DMS79 (cell line): ENCODE measurements at regions not wholly inside any gene's neighbourhood (a gene's known extent, or its start where the extent isn't known, plus 50 kb on each side); places are given as distances from the start of the nearest gene placed in this dataset.
A peak's percentile ranks its signal among the peaks of the same experiment; 100 is the strongest.
"Not testable (repeated sequence)": the region's sequence is repeated elsewhere in the genome, so short reads cannot be mapped to it uniquely, and the experiment has no call there.

Experiments used
- DNase-seq: peaks from one replicate; lab custom pipeline; 2025; lab: John Stamatoyannopoulos, UW

GRCh38 chr14:30159374-30159773 is 231.7 kb upstream of the PRKD1 start:
- DNase-seq, result no peak

GRCh38 chr14:30160608-30161007 is 233.0 kb upstream of the PRKD1 start:
- DNase-seq, result no peak

GRCh38 chr14:30162066-30162465 is 234.4 kb upstream of the PRKD1 start:
- no peak for DNase-seq

DNA sequence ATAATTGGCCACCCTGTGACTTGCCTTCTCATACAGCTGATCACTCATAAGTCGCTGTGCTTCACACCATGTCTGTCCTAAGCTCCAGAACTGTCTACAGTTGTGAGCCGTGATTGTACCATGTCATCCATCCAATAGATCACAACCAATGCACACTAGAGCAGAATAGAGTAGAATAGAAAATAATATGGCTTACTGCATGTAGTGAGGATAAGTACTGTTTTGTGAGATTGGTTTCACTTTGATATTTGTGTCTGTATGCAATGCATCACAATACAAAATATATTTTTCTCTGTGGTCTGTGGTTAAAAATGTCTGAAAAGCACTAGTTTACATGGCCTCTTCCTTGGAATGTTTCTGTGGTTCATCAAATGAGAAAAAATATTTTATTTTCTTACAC is 237.6 kb upstream of the PRKD1 start:
- DNase-seq, result no peak

DNA sequence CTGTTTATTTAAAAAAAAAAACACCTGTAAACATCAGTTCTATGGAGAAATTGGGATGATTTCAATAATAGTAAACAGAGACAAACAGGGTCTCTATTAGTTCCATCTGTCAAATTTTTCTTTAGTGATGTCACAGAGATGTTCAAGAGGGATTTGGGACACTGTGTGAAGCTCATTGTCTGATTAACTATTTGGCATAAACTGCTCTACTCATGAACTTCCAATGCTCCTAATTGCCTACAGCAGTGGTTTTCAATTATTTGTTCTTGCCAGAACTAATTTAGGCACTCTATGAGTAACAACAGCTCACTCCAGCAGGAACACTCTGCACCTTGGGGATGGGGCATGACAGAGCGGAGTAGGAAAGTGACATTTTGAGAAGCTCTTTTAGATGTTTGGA is 250.1 kb upstream of the PRKD1 start:
- no peak for DNase-seq

DNA sequence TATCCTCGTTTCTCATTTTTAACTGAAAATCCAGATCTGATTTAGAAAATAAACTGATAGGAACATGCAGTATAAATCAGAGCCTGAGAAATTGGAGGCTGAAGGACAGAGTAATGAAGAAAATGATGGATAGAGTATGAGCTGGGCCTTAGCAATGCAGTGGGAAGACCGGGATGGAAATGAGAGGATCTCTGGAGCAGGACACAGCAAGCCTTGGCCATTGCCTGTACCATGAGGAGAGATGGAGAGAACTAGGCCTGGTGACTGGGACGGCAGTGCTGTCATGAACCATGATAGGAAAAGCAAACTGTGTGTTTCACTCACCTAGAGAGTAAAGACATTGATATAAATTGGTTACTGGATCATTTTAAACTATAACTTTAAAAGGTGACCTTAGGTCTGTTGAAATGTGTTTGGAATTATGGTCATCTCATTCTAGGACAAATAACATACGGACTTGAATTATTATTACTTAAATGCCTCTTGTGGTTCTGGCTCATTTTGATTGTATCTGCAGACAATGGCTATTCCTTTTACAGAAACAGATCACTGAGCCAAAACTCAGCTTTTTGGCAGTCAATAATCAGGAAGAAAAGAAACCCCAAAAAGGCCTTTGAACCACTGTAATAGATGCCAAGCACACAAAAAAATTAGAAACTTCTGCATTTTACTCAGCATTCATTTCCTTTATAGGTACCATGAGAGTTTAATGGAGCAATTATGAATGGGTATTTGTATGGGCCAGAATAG is 251.9 kb upstream of the PRKD1 start:
- no peak for DNase-seq

- DNase-seq, result no peak
Observed at GRCh38 chr14:30180219-30180618, 252.6 kb upstream of the PRKD1 start.

DNA sequence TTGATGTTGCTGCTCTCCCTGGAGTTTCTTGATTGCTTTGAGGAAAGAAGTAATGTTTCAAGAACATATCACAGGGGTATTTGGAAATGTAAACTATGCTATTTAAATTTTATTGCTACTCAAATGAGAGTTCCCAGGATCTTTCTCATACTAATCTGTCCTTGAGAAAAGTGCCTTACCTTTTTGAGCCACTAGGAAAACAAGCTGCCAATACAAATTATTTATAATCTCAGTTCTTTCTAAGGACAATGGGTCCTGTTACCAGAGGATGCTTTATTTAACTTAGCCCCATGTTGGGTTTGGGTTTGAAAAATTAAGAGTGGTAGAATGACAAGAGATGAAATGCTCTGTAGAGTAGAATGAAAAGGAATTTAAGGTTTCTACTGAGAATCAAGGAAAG is 258.2 kb upstream of the PRKD1 start:
- DNase-seq, result no peak

- no peak for DNase-seq
Observed at GRCh38 chr14:30191639-30192279, 264.1 kb upstream of the PRKD1 start.

GRCh38 chr14:30193101-30193500 is 265.5 kb upstream of the PRKD1 start:
- DNase-seq, result no peak

DNA sequence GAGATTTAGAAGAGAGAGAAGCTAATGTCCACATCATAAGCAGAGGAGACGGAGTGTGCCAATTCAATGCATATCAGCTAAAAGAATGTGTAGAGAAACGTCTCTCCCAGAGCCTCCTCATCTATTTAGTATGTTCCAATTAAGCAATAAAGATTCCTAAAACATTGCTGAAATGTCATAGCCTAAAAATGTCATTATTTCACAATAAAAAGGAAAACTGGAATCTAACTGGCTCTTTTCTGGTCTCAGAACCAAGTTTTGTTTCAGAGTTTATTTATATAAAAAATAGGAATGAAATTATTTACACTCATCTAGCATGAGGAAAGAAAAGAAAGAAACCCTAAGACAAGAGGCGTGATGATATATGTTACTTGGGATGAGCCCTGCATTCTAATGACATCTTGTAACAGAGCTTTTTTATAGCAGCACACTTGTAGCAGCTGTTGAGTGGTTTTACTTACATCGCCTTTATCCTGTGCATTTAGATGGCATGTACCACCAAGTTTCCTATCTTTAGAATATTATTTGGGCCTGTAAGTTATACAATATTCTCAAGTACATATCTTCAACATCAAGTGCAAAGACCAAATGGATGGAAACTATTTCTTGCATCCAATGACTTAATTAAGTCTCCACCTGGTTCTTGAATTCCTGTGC is 266.3 kb upstream of the PRKD1 start:
- DNase-seq, result no peak

DNA sequence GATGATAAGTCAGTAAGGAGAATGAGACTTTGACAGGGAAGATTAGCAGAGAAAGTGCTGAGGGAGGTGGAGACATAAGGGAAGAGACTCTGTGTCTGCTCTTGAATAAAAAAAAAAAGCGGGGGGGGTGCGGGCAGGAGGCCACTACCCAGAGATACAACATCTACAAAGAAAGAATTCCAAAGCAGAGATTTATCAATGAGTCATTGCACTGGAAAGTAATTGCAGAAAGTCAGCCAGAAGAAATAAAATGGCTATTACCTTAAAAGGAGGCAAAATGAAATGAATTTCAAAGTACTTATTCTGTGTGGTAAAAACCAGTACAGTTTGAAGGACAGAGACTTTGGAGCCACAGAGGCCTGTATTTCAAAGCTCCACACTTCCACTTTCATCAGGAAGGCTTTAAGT is 267.1 kb upstream of the PRKD1 start:
- DNase-seq, result no peak

DNA sequence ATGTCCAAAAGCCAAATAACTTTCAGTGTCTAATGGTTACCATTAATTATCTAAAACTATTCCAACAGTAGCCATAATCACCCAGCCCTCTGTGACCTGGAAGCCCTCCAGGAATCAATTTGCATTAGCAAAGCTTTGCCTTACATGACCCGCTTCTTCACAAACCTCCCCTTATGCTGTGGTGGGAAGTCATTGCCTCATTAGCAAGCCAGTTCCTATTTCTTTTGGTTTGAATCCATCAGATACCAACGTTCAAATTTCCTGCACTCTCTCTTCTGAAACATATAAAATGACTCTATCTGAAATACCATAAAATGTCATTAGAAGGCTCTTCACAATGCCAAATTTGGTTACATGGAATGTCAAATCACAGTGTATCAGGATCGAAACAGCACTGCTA is 268.3 kb upstream of the PRKD1 start:
- no peak for DNase-seq

GRCh38 chr14:30196861-30197260 is 269.2 kb upstream of the PRKD1 start:
- no peak for DNase-seq

DNA sequence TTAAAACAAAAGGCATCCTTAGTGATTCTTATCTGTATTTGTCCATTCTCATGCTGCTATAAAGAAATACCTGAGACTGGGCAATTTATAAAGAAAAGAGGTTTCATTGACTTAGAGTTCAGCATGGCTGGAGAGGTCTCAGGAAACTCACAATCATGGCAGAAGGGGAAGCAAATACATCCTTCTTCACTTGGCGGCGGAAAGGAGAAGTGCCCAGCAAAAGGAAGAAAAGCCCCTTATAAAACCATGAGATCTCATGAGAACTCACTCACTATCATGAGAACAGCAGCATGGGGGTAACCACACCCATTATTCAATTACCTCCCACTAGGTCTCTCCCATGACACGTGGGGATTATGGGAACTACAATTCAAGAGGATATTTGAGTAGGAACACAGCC is 271.1 kb upstream of the PRKD1 start:
- not testable (repeated sequence) for DNase-seq

DNA sequence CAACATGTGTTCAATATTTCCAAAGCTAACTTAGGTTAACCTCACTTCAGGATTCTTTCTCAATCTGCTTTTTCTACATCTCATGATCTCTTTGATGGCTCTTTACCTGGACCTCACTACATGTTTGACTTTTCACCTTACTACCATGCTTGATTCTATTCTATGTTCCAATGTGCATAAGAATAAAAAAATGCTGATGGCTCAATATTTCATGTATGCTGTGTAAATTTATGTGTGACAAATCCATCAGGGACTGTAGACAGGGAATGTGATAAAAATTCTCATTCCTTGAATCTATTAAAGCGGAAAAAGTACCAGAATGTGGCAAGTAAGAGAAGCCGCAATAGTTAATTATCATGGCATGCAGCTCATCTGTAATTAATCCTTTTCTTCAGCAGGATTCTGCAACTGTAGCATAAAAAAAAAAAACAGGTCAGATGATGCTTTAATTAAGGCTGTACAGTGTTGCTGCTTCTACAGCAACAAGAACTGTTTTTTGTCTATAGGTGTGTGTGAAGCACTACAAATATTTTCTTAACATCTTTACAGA is 276.9 kb upstream of the PRKD1 start:
- no peak for DNase-seq

DNA sequence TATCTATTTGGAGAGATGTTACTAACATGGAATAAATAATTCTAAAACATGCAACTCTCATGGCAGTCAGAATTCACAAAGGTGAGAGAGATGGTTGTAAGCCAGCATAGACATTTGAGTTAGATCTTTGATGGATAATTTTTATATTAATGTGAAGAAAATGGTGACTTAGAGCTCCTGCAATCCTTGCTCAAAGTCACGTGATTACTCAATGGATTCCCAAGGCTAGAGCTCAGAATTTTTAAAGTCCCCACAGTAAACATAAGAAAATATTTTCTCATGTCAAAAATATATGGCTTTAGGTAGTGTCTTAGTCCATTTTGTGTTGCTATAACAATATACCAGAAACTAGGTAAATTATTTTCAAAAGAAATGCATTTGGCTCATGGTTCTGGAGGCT is 281.5 kb upstream of the PRKD1 start:
- no peak for DNase-seq

DNA sequence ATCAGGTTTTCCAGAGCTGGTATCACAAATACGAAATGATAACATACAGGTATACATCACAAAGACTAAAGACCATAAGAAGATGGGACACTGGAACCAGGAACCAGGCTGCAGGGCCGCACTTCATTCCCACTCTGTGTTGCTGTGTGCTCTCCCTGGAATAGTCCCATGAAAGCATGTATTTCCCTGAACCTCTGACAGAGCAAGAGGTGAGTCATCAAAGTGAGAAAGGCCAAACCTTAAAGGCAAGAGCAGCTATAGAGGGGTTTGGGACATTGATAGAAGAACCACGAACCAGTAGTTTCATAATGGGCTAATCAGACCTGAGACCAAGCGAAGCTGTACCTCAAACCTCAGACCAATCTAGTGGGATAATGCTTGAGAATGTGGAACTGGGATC is 283.0 kb upstream of the PRKD1 start:
- no peak for DNase-seq

- no peak for DNase-seq
Observed at GRCh38 chr14:30211326-30211725, 283.7 kb upstream of the PRKD1 start.

DNA sequence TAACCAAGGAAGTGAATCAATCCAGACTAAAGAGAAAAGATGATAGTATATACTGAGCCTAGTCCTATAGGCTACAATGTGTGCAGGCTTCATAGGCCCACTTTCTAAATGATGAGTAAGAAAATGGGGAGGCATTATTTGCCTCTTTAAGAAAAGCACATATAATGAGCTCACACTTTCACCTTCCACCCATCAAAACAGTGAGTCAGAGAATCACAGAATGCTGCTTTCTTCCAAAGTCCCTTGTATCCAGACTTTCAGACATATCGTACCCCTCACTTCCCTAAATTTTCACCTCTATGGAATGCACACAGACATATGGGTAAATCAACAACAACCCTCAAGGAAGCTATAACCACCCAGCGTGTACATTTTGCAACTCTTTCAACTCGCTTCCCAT is 286.4 kb upstream of the PRKD1 start:
- DNase-seq, result no peak

DNA sequence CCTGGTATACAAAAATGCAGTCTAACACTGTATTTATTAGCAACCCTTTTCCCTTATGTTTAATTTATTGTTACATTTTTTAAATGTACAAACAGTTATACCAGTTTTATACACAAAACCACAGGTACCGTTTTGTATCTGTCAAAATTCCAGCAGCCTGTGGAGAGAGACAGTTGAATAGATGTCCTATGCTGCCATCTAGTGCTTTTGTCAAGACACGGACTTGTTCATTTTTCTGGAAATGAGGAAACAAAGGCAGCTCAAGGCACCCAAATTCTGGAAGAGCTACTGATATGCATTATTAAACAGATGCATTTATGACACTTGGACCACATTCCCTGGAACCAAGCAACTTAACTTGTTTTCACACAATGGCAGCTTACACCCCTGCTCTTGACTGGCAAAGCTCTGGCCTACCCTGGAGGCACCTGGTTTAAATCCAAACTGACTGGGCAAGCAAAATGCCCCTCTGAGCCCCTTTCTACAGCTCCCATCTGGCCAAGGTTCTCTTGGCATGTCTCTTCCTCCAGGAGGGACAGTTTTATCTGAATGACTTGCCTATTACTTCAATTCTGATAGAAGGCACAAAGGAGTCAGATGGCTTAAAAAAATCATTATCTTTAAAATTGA is 286.9 kb upstream of the PRKD1 start:
- peak; percentile 20 for DNase-seq

GRCh38 chr14:30218907-30219306 is 291.3 kb upstream of the PRKD1 start:
- no peak for DNase-seq

GRCh38 chr14:30221546-30221945 is 293.9 kb upstream of the PRKD1 start:
- DNase-seq, result no peak
